Activated CD4-positive, alpha-beta T cell treated with anti-CD3 and anti-CD28 coated beads, Interleukin-2, amount 50 U/mL, for 1 hour (primary cell): ENCODE measurements at regions not wholly inside any gene's neighbourhood (a gene's known extent, or its start where the extent isn't known, plus 50 kb on each side); places are given as distances from the start of the nearest gene placed in this dataset.
"Not testable (repeated sequence)": the region's sequence is repeated elsewhere in the genome, so short reads cannot be mapped to it uniquely, and the experiment has no call there.

ENCODE experiments used
- DNase-seq: peaks from one replicate; pipeline ENCODE4 v3.0.0-alpha.2; 2020

DNA sequence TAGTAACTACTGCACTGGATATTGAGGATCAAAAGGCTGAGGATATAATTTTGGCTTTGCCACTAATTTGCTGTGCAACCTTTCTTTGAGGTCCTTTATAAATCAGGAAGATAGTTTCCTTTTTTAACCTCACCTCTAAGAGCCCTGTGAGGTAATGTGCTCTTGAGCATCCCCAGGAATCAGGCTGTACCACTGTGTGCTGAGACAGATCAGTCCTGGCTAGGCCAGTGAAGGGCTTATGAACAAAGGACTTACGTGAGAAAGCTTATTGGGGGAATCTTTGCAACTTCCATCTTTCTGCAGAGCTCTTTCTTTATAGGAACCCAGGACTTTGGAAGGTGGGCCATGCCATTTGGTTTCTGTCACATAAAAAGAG is 188.9 kb downstream of the SIPA1L2 start:
- DNase-seq = no peak

GRCh38 chr1:232440325-232441035 is 189.5 kb downstream of the SIPA1L2 start:
- no peak for DNase-seq

DNA sequence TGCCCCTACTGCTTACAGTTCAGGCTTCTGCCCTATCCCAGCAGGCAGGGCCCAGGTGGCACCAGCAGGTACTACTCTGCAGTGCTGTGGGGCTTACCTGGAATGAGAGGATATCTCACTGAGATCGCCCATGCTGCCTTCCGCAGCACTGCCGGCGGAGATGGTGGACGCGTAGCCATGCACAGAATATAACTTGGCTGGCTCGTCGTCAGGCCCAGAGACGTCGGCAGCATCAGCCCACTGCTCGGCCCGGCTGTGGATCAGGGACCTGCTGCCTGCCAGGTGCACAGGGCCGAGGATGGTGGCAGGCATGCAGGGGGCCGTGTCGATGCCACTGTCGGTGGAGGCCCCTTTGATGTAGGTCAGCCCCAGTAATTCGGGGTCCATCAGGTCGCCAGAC is 190.9 kb downstream of the SIPA1L2 start:
- no peak for DNase-seq

DNA sequence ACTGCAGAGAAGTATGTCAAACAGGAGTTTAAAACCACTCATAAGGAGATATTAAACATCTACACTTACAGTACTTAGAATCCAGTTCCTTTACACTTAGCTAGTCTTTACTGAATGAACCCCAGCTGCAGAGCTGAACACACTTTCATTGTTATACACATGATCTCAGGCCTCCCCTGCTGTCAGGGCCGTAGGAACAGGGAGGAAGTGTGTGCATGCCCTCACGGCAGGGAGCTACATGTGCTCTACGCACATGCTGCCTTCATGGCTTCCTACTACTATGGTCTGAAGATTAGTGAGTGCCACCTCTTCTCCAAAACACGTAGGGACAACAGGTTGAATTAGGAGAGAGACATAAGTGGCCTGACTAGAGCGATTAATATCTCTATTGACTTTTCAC is 191.5 kb downstream of the SIPA1L2 start:
- DNase-seq = no peak

GRCh38 chr1:232437510-232437909 is 192.4 kb downstream of the SIPA1L2 start:
- no peak for DNase-seq

DNA sequence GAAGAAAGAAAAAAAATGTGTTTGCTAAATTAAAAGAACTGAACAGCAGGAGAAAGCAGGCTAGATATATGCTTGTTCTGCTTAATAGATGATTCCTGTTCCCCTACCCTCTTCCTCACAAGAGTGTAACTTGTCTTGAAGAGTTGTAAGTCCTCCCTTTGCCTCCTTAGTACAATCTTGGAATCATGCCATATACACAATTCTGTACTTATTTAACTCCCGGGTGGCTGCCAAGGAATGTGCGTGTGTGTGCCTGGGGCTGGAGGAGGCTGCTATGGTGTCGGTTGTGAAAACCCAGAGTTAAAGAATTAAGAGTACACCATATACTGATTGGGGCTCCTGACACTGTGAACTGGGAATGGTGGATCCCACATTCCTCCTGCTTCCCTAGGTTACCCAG is 194.2 kb downstream of the SIPA1L2 start:
- no peak for DNase-seq

DNA sequence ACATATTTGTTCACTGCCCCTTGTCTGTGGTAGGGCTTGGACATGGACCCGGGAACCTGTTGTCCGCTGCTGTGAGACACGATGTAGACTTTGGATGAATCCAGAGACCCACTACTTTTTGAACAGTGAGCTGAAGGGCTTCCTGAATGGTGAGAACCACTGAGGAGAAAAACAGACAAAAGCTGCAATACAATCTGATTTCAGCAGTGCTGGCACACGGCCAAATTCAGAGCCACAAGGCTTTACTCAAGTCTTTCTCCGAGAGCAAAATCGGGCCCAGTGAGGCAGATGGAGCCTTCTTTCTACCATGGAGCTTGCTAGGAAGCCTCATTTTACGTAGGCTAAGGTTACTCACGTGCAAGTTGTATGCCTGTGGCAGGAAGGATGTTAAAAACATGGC is 197.6 kb downstream of the SIPA1L2 start:
- no peak for DNase-seq

- no peak for DNase-seq
Observed at GRCh38 chr1:232431748-232432147, 198.2 kb downstream of the SIPA1L2 start.

DNA sequence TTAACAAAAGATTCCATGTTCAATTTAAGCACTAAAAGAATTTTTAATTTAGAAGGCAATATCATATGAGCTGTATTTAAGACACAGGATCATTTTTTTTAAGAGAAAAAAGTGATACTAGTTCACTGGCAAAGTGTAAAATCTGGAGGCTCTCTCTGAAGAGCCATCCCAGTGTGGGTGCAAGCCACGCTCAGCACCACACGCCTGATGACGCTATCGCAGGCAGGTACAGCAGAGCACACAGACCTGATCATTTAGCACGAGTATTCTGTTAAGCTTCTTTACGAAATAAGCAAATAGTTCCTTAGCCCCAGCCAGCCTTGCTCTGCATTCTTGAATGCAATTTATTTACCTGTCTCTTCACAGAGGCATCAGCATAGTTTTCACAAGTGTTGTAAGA is 198.6 kb downstream of the SIPA1L2 start:
- no peak for DNase-seq

DNA sequence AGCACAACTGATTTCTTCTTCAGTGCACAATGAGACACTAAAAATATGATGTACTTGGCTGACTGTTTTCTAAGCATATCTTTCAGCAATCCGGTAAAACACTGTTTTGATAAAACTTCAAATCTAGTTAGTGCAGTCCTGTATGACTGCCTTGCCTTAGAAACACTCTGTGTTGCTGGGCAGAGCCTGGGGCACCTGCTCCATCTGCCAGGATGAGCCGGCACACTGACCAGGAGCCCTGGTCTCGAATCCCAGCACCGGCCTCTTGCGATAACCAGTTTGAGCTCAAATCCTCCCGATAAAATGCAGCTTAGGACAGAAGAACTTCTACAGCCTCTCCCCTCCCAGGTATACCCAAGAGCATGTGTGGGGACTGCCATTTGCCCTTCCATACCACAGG is 199.5 kb downstream of the SIPA1L2 start:
- no peak for DNase-seq

GRCh38 chr1:232428786-232429530 is 201.0 kb downstream of the SIPA1L2 start:
- no peak for DNase-seq

DNA sequence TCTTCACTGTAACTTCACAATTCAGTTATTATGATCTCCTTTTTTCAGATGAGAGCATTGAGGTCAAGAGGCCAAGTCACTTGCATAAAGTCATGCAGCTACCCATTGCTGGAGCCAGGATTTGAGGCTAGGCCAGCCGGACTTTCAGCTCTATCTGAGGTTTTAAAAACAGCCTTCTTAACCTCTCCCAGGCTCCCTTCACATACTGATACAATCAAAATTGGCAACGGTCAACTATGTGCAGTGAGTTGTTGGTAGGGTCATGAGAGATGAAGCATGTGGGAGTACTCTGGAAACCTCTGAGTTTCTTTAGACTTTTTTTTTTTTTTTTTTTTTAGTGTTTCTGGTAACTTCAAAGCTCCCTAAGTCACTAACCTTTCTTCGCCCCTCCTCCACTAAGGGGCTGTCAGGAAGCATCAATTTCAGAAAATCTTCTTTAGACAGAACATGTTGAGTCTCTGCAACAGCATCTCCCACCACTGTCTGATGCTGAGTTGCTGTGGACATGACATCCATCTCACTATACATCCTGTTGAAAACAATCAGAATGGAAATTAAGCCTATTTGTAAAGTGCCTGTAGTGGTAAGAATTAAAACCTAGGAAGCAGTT is 201.8 kb downstream of the SIPA1L2 start:
- DNase-seq = no peak

GRCh38 chr1:232426801-232427200 is 203.1 kb downstream of the SIPA1L2 start:
- DNase-seq = no peak

GRCh38 chr1:232425421-232425820 is 204.5 kb downstream of the SIPA1L2 start:
- no peak for DNase-seq

GRCh38 chr1:232423591-232423990 is 206.3 kb downstream of the SIPA1L2 start:
- no peak for DNase-seq

DNA sequence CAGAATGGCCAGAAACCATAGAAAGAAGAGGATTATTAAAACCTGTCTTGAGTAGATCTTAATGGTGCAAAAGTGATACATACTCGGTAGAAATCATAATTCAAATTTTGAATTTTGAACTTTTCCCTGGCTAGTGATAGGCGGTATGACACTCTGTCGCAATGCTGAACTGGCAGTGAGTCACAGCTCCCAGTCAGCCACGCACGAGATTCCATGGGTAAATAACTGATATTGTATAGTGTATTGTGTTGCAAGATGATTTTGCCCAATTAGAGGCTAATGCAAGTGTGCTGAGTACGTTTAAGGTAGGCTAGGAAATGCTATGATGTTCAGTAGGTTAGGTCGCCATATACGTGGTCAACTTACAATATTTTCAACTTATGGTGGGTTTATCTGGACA is 207.0 kb downstream of the SIPA1L2 start:
- DNase-seq = no peak

DNA sequence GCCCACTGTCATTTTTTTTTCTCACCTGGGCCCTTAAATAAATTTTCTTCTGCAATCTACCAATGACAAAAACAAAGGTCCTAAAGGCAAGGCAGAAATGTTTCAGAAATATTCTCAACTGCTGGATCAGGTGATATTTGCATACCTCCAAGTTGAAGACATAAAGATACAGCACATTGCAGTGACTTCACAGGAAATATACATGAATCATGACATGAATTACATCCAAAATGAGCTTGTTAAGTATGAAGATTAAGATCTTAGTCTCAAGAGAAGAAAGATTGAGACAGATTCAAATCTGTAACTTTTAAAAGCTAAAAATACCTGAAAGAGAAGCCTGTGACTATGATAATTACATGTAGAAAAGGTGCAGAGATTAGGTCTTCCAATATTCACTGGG is 207.8 kb downstream of the SIPA1L2 start:
- DNase-seq = no peak

DNA sequence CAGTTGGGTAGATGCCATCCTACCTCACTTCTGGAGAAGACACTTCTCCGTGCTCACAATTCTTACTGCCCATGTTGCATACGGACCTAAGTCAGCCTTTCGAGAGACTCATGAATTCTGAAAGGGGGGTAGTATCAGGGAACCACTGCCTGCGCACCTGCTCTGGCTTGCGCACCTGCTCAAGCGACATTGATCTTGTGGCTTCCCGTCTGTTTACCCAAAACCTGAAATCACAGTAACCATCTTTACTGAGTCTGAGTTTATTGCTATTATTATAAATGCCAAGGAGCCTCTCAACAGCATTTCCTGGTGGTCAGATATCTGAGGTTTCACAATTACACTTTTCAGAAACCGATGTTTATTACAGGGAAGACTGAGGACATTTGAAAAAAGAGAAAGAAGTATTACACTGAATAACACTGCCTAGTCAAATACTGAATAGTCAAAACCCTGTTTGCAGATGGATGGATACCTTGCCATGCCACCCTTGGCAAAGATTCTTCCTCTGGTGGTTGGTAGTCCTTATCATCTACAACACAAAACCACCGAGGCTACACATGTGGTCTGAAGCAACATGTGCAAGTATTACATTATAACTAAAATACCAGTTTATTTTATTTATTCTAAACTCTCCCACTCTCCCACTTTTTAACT is 208.7 kb downstream of the SIPA1L2 start:
- no peak for DNase-seq

DNA sequence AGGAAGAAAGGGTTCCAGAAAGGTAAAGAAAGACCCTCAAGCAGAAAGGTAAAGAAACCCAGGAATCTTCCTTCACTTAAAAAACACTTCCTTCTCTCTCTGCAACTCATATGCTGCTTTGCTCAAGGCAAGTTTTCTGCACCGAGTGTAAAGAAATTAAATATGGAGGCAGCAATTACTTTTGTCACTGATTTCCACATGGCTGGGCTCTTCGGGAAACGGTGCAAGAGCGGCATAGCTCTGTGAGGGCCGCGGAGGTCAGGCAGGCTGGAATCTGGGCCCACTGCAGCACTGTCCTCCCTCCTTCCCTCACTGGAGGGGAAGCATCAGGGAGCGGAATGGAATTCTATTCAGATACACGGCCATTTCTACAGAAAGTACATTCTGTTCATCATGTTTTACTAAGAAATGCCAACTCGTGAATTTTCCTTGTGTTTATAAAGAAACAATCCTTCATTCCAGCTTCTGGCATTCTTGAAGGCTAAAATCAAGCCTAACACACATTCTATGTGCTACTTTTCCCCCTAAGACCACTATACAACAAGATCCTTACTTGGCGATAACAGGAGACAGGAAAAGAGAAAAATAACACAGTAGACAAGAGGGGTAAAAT is 212.2 kb downstream of the SIPA1L2 start:
- DNase-seq = no peak

- DNase-seq = no peak
Observed at GRCh38 chr1:232416026-232416568, 213.8 kb downstream of the SIPA1L2 start.

DNA sequence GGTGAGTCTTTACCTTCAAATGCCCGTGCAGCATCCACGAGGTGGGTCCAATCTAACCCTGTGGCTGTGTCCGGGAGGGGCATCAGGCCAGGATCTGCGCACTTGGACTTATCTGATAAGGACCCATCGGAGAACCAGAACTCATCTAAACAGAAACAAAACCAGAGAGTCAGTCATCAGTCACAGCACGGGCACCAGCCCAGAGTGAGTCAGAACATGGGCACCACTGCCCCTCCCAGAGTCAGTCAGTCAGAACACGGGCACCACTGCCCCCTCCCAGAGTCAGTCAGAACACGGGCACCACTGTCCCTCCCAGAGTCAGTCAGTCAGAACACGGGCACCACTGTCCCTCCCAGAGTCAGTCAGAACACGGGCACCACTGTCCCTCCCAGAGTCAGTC is 214.5 kb downstream of the SIPA1L2 start:
- DNase-seq = not testable (repeated sequence)

DNA sequence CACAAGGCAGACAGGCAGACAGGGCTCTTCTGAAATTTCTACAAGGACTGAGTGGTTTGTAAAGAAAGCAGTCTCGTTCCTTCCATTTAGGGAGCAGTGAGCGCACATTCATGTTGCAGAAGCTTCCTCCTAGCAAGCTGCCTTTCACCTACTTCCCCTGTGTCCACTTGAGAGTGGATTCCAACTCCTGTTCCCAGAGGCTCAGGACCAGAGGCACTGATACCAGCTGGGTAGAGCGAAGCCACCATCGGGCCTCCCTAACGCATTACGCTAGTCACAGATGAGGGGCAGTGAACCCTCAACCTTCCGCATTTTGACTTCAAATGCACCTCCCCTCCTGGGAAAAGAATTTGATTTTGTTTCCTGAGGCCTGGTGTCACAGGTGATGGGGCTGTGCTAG is 215.8 kb downstream of the SIPA1L2 start:
- DNase-seq = no peak

GRCh38 chr1:232413674-232414073 is 216.3 kb downstream of the SIPA1L2 start:
- DNase-seq = no peak
